Stimulated activated CD8-positive, alpha-beta memory T cell treated with anti-CD3 and anti-CD28 coated beads, Interleukin-12 subunit alpha, Interleukin-12 subunit beta, amount 100 ng/mL, for 4 hours (primary cell): ENCODE measurements at regions not wholly inside any gene's neighbourhood (a gene's known extent, or its start where the extent isn't known, plus 50 kb on each side); places are given as distances from the start of the nearest gene placed in this dataset.
"Not testable (repeated sequence)": the region's sequence is repeated elsewhere in the genome, so short reads cannot be mapped to it uniquely, and the experiment has no call there.

Experiments
- DNase-seq: peaks from one replicate; pipeline ENCODE4 v3.0.0-alpha.2; 2020; ENCODE audit warnings: low read depth

DNA sequence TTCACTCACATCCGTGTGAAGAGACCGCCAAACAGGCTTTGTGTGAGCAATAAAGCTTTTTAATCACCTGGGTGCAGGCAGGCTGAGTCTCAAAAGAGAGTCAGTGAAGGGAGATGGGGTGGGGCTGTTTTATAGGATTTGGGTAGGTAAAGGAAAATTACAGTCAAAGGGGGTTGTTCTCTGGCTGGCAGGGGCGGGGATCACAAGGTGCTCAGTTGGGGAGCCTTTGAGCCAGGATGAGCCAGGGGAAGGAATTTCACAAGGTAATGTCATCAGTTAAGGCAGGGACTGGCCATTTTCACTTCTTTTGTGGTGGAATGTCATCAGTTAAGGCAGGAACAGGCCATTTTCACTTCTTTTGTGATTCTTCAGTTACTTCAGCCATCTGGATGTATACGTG lies 210.3 kb upstream of the ELL2 start:
- DNase-seq = not testable (repeated sequence)

DNA sequence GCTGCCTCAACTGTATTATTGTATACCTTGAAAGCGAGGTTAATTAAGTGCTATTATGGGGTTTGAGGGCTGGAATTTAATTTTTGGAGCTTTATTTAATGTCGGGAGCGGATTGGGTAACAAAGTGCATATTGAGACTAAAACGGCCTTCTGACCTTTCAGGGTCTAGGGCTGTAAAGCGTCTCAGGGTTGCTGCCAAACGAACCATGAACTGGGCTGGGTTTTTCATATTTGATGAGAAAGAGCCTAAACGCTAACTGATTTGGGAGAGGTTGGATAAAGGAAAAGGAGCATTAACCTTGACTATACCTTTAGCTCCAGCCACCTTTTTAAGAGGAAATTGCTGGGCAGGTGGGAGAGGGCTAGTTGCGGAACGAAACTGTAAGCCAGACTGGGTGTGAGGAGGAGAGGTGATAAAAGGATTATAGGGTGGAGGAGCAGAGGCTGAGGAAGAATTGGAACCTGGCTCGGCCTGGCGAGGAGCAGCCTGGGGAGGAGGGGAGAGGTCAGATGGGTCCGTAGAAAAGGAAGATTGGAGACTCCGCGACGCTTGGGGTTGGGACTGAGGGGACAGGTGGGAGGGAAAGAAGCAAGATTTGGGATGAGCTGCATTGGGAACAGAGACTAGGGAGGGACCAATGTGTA lies 209.0 kb upstream of the ELL2 start:
- not testable (repeated sequence) for DNase-seq

DNA sequence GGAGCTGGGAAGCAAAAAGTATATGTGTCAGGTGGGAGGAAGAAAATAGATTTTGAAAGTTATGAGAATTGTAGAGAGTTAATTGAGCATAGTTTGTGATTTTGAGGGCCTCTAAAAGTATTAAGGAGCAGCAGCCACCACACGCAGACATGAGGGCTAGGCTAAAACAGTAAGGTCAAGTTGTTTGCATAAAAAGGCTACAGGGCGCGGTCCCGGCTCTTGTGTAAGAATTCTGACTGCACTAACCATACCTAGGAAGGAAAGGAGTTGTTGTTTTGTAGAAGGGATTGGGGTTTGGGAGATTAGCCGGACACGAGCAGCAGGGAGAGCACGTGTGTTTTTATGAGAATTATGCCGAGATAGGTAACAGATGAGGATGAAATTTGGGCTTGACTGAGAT lies 207.2 kb upstream of the ELL2 start:
- DNase-seq = not testable (repeated sequence)

DNA sequence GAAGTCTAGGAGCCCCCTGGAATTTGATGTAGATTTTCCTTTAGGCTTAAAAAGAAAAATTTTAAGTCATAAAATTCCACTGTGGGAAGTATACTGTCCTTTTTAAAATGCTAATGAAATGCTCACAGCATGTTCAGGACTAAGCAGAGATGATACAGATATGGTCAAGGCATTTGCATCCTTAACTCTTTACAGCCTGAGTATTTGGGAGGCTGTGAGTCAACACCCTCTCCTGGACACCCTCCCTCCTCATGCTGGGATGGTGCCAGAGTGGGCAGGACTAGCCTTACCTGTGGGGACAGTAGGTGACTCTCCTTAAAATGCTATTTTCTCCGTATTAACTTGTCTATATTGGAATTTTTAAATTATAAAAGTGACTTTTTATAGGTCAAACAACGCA lies 197.4 kb upstream of the ELL2 start:
- no peak for DNase-seq

DNA sequence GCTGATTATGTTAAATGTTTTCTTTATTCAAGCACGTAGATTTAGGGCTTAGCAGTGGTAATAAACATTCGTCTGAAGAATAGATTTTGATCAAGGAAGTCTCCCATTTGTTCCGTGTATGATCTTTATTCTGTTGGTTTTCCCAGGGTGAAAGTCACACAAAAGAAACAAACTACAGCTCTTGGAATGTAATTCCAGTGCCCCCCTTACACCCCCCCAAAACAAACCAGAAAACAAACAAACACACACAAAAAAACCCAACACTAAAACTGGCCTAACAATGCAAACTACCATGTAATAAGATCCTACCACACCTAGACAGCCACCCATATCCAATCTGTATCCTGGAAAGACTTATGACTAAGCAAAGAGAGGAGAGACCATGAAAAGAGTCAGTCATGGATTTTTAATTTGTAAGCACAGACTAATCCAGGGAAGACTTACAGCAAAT lies 196.2 kb upstream of the ELL2 start:
- no peak for DNase-seq

DNA sequence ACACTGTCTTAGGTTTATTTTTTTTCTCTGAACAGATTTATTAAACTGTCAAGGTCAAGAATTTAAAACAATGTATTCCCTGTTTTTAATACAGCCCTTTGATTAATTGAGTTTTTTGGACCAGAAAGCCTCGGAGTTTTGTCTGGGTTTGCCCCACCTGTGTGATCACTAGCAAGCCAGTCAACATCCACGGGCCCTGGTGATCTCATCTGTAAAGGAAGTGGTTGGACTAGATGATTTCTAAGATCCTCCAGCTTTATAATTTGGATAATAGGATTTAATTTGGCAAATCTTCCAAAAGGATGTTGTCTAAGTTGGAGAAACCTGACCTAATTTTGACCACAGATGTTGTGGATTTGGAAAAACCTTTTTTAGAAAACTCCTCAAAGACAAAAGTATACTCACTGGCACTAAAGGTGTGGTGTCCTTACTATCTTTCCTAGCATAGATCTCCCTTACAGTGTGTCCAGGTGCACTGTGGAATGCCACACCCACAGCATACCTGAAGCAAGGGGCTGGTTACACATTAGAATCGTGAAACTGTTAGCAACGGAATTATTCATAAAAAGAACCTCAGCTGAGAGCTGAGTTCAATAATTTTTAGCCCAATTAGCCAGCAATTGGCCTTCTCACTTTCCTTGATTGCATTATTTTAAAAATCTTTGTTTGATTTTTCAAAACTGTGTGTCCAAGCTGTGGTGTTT lies 195.6 kb upstream of the ELL2 start:
- no peak for DNase-seq

DNA sequence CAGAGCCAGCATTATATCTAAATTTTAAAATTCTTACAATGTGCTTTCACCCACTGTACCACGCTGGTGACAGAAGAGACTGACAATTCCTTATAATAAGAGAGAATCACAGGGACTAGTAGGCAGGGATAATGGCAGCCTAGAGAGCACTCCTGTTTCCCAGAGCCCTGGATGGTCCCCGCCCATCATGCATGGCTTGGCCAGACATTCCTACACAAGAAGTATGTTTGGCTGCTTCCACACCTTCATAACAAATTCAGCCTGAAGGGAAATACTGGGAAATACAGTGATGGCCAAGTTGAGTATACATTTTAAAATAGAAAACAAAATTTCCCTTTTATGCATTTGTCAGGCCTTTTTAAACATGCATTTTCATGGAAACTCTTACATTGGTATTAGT lies 193.5 kb upstream of the ELL2 start:
- DNase-seq = no peak

DNA sequence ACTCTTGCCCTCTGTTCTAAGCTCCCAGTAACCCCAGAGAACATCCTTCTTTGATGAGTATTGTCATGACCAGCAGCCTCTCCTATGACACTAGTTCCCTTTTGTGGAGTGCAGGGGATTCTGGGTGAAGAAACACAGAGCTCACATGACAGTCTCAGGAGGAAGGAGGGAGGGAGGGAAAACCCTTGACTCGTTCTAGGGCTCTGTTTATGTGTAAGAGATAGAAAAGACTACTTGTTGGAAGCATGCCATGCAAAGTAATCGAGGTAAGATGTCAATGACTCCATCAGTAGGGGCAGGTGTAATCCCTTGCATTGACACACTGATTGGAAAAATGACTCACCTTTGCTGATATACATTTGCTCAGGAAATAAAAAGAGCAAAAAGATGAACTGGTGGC lies 190.2 kb upstream of the ELL2 start:
- DNase-seq = no peak

DNA sequence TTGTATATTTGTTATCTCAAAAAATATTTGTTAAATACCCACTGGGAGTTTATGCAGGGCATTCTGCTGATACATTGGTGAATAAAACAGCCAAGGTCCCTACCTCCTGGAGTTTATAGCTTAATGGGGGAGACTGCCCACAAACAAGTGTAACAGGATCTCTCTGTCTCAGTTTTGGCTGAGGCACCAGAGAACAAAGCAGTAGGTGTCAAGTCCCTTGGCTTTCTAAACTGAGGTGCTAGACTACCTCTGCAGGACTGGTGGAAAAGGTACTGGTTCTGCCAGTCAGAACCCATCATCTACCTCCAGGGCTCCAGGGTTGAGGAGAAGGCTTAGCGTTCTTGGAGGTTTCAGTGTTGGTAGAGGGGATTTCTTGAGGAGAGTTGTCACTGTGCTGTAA lies 188.4 kb upstream of the ELL2 start:
- DNase-seq = no peak

DNA sequence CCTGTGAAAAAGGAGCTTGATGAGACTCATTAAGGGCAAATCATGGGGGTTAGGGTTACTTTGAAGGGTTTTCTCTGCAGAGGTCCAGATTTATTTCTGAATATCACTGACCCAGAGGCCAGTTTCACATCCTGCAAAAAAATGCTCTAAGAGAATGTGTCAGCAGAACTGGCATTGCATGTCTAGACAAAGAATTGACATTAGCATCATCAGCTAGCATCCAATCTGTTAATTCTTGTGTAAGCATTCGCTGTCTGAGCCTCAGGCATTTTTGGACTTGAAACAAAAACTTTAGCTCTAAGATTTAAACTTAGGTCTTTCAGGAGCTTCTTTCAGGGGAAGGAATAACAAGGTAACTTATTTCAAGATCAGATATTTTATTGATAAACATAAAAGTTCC lies 187.9 kb upstream of the ELL2 start:
- DNase-seq = no peak

DNA sequence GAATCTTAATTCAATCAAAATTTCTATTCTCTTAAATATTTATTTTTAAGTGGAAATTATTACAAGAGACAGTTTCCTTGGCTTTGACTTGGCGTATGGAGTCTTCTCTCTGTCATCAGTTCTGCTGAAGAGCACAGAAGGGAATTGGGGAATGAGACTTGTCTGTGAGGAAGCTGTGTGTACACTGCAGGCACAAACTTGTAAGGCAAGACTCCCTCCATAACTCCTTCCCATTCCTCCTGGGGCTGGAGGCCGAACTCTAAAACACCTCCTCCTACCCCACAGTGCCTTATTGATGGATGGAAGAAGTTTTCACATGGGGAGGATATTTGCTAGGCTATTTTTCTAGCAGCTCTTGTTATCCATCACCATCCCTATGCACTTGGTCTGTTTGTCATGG lies 187.4 kb upstream of the ELL2 start:
- no peak for DNase-seq

DNA sequence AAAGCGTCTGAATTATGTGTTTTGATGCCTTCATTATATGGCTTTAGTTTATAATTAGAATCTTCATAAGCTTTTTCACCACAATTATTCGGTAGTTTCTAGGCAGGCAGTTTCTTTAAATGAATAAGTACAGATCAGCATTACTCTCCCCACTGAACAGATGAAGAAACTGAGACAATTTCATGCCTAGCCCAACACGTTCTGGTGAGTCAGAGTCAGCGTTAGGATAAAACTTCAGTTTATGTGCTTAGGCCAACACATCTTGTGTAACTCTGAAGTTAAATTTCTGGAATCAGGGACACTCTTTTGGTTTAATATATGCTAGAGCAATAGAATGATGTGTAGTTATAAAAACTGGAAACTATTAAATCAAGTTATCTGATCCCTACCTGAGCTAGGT lies 186.7 kb upstream of the ELL2 start:
- no peak for DNase-seq

DNA sequence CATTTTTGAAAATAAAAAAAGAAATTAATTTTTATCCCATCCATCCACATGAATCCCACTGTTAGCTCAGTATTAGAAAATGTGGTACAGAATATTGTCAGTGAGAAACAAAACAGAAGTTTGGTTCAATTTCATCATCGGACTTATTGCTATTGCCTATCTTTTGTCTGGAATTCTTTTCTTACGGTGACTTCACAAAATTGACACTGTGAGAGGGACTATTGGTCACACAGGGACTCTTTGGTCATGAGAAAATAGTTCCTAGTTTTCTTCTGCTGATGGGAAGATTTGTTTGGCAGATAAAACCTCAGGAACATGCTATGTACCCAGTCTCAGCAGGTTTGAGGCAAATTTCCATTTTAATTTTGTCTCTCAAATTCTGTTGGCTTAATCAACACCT lies 186.2 kb upstream of the ELL2 start:
- DNase-seq = no peak

DNA sequence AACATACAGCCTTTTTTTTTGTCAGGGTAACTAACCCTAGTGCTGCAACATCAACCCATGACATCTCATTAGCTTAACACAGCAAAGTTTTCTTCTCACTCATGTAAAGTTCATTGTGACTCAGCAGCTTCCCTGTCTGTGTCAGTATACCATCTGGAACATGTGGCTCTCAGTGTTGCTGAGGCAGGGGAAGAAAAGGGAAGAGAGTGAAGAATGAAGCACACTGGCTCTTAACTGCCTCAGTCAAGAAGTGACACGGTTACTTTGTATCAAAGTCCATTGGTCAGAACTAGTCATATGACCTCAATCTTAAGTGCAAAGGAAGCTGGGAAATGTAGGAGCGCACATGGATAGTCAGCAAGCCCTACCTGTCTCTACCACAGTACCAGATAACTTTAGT lies 185.0 kb upstream of the ELL2 start:
- no peak for DNase-seq

DNA sequence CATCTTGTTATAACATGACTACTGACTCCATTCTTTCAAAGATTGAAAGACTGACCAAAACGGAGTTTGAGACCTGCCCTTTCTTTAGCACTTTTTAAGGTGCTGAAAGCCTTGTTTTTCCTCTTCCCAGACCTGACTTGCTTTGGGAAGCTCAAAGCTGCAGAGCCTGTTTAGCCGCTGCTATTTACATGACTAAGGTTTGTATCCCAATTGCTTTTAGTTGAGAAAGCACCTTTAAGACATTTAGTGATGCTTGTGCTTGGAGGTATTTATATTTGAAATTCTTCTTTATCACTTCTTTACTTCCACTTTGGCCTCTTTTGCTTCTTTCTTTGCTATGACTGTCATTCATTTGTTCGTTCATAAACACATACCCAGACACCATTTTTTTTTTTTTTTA lies 182.6 kb upstream of the ELL2 start:
- DNase-seq = no peak

DNA sequence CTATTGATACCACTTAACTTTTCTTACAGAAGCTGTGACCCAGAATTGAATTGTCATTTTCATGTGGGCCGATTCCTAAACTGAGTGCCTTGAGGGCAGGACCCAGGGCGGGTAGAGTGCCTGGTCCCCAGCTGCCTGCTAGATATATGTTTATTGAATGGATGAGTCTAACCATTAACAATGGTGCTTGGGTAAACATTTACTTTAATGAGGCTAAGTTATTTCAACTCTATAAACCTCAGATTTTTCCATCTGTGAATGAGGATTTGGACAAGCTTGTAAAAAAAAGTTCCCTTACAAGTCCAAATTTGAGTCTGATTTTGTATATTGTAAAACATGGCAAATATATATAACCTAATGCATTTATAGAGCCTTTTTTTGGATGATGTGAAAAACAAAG lies 181.8 kb upstream of the ELL2 start:
- DNase-seq = no peak

DNA sequence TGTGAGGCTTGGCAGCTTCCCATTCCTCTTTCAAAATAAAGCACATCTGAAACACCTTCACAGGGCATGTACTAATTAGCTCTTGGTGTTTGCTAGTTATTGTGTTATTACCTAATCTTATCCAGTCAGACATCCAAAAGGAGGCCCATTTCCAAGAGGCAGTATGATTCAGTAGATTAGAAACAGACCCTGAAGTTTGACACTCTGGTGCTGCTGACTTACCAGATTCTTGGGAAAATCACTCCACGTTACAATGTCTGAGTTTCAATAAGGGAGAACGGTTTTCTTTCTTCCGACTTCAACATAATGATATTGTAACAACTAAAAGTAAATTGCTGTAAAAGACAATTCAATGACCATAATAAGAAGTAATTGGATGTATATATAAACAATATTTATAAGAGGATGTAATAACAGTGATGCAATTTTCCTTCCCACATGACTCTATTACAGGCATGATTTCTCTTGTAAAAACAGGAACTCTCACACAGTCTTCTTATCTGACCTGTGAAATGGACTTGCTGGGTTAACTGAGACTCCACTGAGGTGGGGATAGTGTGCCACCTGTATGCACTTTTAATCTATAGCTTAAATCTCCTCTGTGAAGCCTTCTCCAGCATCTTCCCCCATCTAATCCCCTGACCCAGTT lies 181.3 kb upstream of the ELL2 start:
- no peak for DNase-seq

DNA sequence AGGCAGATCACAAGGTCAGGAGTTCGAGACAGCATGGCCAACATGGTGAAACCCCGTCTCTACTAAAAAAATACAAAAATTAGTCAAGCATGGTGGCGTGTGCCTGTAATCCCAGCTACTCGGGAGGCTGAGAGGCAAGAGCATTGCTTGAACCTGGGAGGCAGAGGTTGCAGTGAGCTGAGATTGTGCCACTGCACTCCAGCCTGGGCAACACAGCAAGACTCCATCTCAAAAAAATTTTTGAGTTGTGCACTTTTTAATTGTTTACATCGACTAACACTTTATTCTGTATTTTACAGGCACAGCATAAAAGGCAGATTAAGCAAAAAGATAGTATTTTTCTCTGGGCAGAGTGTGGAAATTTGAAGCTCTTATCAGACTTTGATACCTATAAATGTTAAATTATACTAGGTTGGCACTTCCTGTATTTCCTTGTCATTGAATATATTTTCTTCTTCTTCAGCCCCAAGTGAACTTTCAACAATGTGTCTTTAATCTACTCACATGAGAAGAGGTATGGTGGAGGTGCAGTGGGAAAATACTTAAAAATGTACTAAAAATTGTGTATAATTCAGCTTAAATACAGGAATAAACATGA lies 180.6 kb upstream of the ELL2 start:
- DNase-seq = no peak

DNA sequence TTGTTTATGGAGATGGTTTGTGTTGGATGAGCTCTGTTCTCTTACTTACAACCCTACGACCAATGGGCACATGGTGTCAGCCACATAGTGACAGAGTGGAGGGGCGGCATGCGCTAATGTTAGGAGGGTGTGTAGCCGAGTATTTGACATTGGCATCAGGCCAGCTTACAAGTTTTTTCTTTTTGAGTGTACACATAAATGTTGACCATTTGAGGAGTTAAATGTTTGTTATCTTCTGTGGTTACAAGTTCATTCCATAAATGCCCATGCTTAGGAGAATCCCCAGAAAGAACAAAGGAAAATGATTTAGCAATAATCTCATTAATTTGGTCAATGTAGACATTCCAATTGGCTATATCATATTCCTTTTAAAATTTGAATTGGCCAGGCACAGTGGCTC lies 180.1 kb upstream of the ELL2 start:
- DNase-seq = no peak

DNA sequence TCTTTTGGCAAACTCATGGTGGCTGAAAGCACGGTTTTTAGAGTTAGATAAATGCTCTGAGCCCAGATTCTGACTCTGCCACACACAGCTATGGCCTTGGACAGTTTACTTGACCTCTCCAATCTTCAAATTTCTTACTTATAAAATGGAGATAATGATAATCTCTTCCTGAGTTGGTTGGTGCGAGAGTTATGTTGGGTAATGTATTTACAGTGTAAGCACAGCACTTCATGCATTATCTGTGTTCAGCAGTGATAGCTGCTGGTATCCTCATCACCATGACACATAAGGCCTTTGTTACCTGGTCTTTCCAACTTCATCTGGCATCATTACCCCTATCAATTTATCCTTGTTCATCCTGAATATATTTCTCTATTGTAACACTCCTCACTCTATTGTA lies 178.8 kb upstream of the ELL2 start:
- no peak for DNase-seq

DNA sequence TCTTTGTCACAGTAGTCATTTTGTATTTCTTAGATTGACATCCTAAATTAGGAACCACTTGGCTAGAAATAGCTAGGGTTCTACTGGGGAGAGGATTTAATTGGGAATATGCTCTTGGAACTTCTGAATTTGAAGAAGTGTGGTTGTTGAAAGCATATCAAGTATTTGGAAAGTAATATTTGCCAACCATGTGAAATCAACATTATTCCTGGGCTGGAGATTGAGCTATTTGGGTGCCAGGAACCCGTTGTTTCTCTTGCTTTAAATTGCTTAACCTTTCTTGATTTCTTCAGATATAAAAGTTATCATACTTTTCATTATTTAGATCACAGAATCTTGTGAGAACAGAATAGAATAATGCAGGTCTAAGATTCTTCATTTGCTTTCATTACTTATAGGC lies 178.4 kb upstream of the ELL2 start:
- DNase-seq = no peak

DNA sequence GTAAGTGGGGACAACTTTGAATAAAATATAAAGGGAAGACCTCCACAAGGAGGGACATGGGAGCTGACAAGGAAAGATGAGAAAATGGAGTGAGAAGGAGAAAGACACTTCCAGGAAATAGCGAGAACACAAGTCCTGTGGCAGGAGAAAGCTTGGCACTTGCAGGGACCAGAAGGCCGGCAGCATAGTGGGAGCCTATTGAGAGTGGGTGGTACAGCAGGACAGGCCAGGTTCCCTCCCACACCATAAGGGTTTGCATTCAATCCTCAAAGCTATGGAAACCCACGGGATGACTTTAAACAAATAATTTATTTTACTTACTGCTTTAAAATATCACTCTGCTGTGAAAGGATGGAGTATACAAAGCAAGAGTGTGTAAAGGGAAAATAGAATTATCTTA lies 173.2 kb upstream of the ELL2 start:
- DNase-seq = no peak
